GM12878 (cell line): ENCODE measurements at regions not wholly inside any gene's neighbourhood (a gene's known extent, or its start where the extent isn't known, plus 50 kb on each side); places are given as distances from the start of the nearest gene placed in this dataset.

Source experiments
- ATAC-seq: fragments of 200-7000 bp; cut with Tn5 transposase; 3 replicates; pipeline ENCODE4 v1.9.1; 2020; ENCODE audit warnings: mild to moderate bottlenecking, moderate library complexity
- BruUV-seq: library from RNA; stranded (reverse); fragments of 400-500 nt; replicated peaks from 2 replicates; lab custom pipeline; 2021; lab: Mats Ljungman, UMichigan
- CTCF ChIA-PET: fragments of 300-600 bp; sonication (Branson Sonifier 250); formaldehyde crosslinking; extraction: SDS; loops from one replicate; lab custom pipeline; 2021; ENCODE audit warnings: inconsistent platforms; lab: Yijun Ruan, JAX
- POLR2A ChIA-PET: fragments of 350-600 bp; formaldehyde crosslinking; extraction: SDS; loops from one replicate; lab custom pipeline; 2021; ENCODE audit warnings: inconsistent platforms; lab: Charles Lee
- RAD21 ChIA-PET: fragments of 300-600 bp; sonication (Branson Sonifier 250); formaldehyde crosslinking; loops from one replicate; lab custom pipeline; 2023; ENCODE audit warnings: antibody characterized with exemption; ENCODE audit not compliant: unreplicated experiment; lab: Charles Lee
- SMC1A ChIA-PET: fragments of 300-600 bp; sonication (Branson Sonifier 250); formaldehyde crosslinking; loops from one replicate; lab custom pipeline; 2023; ENCODE audit not compliant: unreplicated experiment, uncharacterized antibody; lab: Charles Lee
- DNase-seq: peaks from one replicate; pipeline ENCODE4 v3.0.0-alpha.2; 2011; ENCODE audit warnings: low read depth, low spot score
- FAIRE-seq: peaks from 3 replicates; lab custom pipeline; 2011; peaks lifted over from hg19 to GRCh38; lab: Jason Lieb, UNC
- H2AFZ ChIP-seq: 2 replicates; pipeline ENCODE4 v1.6.0; 2011; ENCODE audit warnings: low read depth, low read length, control low read depth; ENCODE audit not compliant: control insufficient read depth
- H3K27ac ChIP-seq: 2 replicates; pipeline ENCODE4 v1.5.1; 2011; ENCODE audit warnings: control low read depth; ENCODE audit not compliant: control insufficient read depth, insufficient read depth
- H3K27me3 ChIP-seq, 2 experiments: replicated peaks in 1 of 2; 2 replicates each; pipeline versions ENCODE4 v1.6.0 to v1.6.1; 2011; ENCODE audit warnings: low read length in 1 of 2; ENCODE audit not compliant: control insufficient read depth in 2 of 2, insufficient read depth in 2 of 2
- H3K36me3 ChIP-seq, 2 experiments: 2 replicates each; pipeline ENCODE4 v1.5.1; 2011; ENCODE audit warnings: low read length in 1 of 2; ENCODE audit not compliant: control insufficient read depth in 2 of 2, insufficient read depth in 2 of 2
- H3K4me1 ChIP-seq: 2 replicates; pipeline ENCODE4 v1.6.1; 2011; ENCODE audit warnings: mild to moderate bottlenecking, low read length, moderate library complexity, mixed read lengths; ENCODE audit not compliant: control insufficient read depth, insufficient read depth
- H3K4me2 ChIP-seq: 2 replicates; pipeline ENCODE4 v1.6.0; 2011; ENCODE audit warnings: control low read depth; ENCODE audit not compliant: control insufficient read depth, insufficient read depth
- H3K4me3 ChIP-seq: fragments of 200-600 bp; sonication (generic); 2 replicates; pipeline ENCODE4 v1.5.1; 2016
- H3K79me2 ChIP-seq: 2 replicates; pipeline ENCODE4 v1.6.0; 2011; ENCODE audit warnings: low read length; ENCODE audit not compliant: control insufficient read depth, insufficient read depth
- H3K9ac ChIP-seq: 2 replicates; pipeline ENCODE4 v1.8.0; 2011; ENCODE audit warnings: low read length, control low read depth, mixed read lengths; ENCODE audit not compliant: control insufficient read depth, insufficient read depth
- H3K9me3 ChIP-seq: replicated peaks from 3 replicates; pipeline ENCODE4 v1.5.1; 2011; ENCODE audit warnings: mild to moderate bottlenecking, low read length; ENCODE audit not compliant: control insufficient read depth, insufficient read depth
- H4K20me1 ChIP-seq: 2 replicates; pipeline ENCODE4 v1.6.0; 2011; ENCODE audit not compliant: control insufficient read depth, insufficient read depth
- BCL11A ChIP-seq: IDR thresholded peaks from 2 replicates; pipeline ENCODE4 v1.6.1; 2011; ENCODE audit warnings: low read depth, low read length
- BHLHE40 ChIP-seq, 2 experiments: fragments of 450-650 bp in 1 of 2; IDR thresholded peaks; 2 replicates each; pipeline ENCODE4 v1.6.1; 2011 to 2017; ENCODE audit warnings: low read depth in 2 of 2, borderline replicate concordance in 1 of 2, improper control_type of control experiment in 1 of 2, low read length in 1 of 2, mild to moderate bottlenecking in 1 of 2
- CHD2 ChIP-seq: IDR thresholded peaks from 2 replicates; pipeline ENCODE4 v1.6.1; 2011; ENCODE audit warnings: low read depth, low read length, improper control_type of control experiment, borderline replicate concordance
- E2F8 ChIP-seq: fragments of 450-650 bp; IDR thresholded peaks from 2 replicates; pipeline ENCODE4 v1.6.1; 2018; ENCODE audit warnings: mild to moderate bottlenecking, low read depth, moderate library complexity; ENCODE audit not compliant: partially characterized antibody
- JUND ChIP-seq: IDR thresholded peaks from 2 replicates; pipeline ENCODE4 v1.6.1; 2012; ENCODE audit warnings: low read depth, mild to moderate bottlenecking, low read length, improper control_type of control experiment, moderate library complexity
- NR2C2 ChIP-seq: IDR thresholded peaks from 2 replicates; pipeline ENCODE4 v1.6.1; 2011; ENCODE audit warnings: borderline replicate concordance, low read depth; ENCODE audit not compliant: control insufficient read depth, insufficient read length
- NR2F1 ChIP-seq: fragments of 450-650 bp; conservative IDR thresholded peaks from 2 replicates; pipeline ENCODE4 v1.6.1; 2017; ENCODE audit warnings: mild to moderate bottlenecking
- PBX3 ChIP-seq: IDR thresholded peaks from 2 replicates; pipeline ENCODE4 v1.6.1; 2011; ENCODE audit warnings: mild to moderate bottlenecking, low read depth, low read length, moderate library complexity; ENCODE audit not compliant: insufficient replicate concordance
- RAD21 ChIP-seq: IDR thresholded peaks from 2 replicates; pipeline ENCODE4 v1.6.1; 2011; ENCODE audit warnings: mild to moderate bottlenecking, low read depth, low read length, moderate library complexity; ENCODE audit not compliant: insufficient read depth
- RFX5 ChIP-seq: IDR thresholded peaks from 2 replicates; pipeline ENCODE4 v1.6.1; 2011; ENCODE audit warnings: low read depth, low read length, improper control_type of control experiment
- SUPT20H ChIP-seq: IDR thresholded peaks from 2 replicates; pipeline ENCODE4 v1.6.1; 2011; ENCODE audit warnings: low read depth, mild to moderate bottlenecking, low read length, moderate library complexity, borderline replicate concordance; ENCODE audit not compliant: control insufficient read depth
- ZBTB4 ChIP-seq: fragments of 450-650 bp; formaldehyde crosslinking; IDR thresholded peaks from 2 replicates; pipeline ENCODE4 v1.4.0; 2022; ENCODE audit warnings: mild to moderate bottlenecking, moderate library complexity
- WGBS: methylation state at CpG from one replicate; pipeline ENCODE4 v1.1.6; 2016; ENCODE audit warnings: low lambda C conversion rate; ENCODE audit not compliant: insufficient replicate concordance, insufficient coverage; ENCODE audit errors: missing lambda C conversion rate; 5-methylcytosine and 5-hydroxymethylcytosine counted together
- in situ Hi-C: fragments of 300-500 bp; cut with MboI; formaldehyde crosslinking; loops from 9 replicates; pipeline ENCODE4 v1.14.3; 2018; ENCODE audit warnings: mixed read lengths
- intact Hi-C: fragments of 100-400 bp; cut with micrococcal nuclease; formaldehyde crosslinking; loops from one replicate; pipeline ENCODE4 v1.14.2; 2022; ENCODE audit not compliant: unreplicated experiment

- RAD21 ChIA-PET, result no interaction called here
- ATAC-seq, result no peak
- no peaks in the 10 kb centered on the region for H3K36me3 ChIP-seq
- intact Hi-C loops (no loop called here), in situ Hi-C loops (no loop called here)
- peaks cover 0 to 2% of the 10 kb centered on the region in 2 experiments; a peak in 2 of 4 replicates for H3K27me3 ChIP-seq
- 41% methylated on average over 6 of the region's 6 CpGs for WGBS
- CTCF ChIA-PET, result no interaction called here
- FAIRE-seq, result no peak
- H3K9ac ChIP-seq, result no peak overlapping the region
- no peak overlapping the region for H3K27ac ChIP-seq
- no peaks in the 10 kb centered on the region for H3K9me3 ChIP-seq
- H2AFZ ChIP-seq, result no peak overlapping the region
- SMC1A ChIA-PET, result no interaction called here
- no peaks in the 10 kb centered on the region for H3K79me2 ChIP-seq
- H3K4me1 ChIP-seq, result no peaks in the 10 kb centered on the region
- DNase-seq, result no peak
- no peak overlapping the region for H3K4me3 ChIP-seq
- no peak overlapping the region for H3K4me2 ChIP-seq
- POLR2A ChIA-PET, result no interaction called here
- H4K20me1 ChIP-seq, result no peaks in the 10 kb centered on the region
- TF ChIP-seq CHD2 (no peak), SUPT20H (no peak), BHLHE40 (IDR thresholded peaks at IDR 0.05; ENCODE audit: borderline replicate concordance in 1 of 2, low read depth in 2 of 2, low read length in 1 of 2) (no peak), NR2C2 (no peak), RAD21 (no peak), E2F8 (no peak), PBX3 (no peak), ZBTB4 (CRISPR knock-in tag) (no peak), BCL11A (no peak), RFX5 (no peak), JUND (no peak), NR2F1 (no peak)
- BruUV-seq, result no TSS peak
Observed at GRCh38 chr11:121889186-121889585, 226.8 kb downstream of the BLID start.
